D721Med (cell line): ENCODE measurements at regions not wholly inside any gene's neighbourhood (a gene's known extent, or its start where the extent isn't known, plus 50 kb on each side); places are given as distances from the start of the nearest gene placed in this dataset.
"Not testable (repeated sequence)": the region's sequence is repeated elsewhere in the genome, so short reads cannot be mapped to it uniquely, and the experiment has no call there.

ENCODE experiments used
- DNase-seq: peaks from one replicate; pipeline ENCODE4 v3.0.0; 2011; ENCODE audit warnings: low spot score; ENCODE audit not compliant: insufficient read length
- FAIRE-seq: peaks from 2 replicates; lab custom pipeline; 2011; peaks lifted over from hg19 to GRCh38; lab: Jason Lieb, UNC
- CTCF ChIP-seq: IDR thresholded peaks from 2 replicates; pipeline ENCODE4 v1.5.1; 2012; ENCODE audit warnings: mild to moderate bottlenecking, control low read depth; ENCODE audit not compliant: insufficient read depth; ENCODE audit errors: missing control alignments

- no peak for TF ChIP-seq CTCF
- FAIRE-seq (no peak), DNase-seq (no peak)
Measured at GRCh38 chr1:3992103-3992556, 92.1 kb upstream of the C1orf174 start.

GRCh38 chr1:3992746-3993145 is 92.7 kb upstream of the C1orf174 start:
- FAIRE-seq (no peak), DNase-seq (no peak)
- no peak for TF ChIP-seq CTCF

DNA sequence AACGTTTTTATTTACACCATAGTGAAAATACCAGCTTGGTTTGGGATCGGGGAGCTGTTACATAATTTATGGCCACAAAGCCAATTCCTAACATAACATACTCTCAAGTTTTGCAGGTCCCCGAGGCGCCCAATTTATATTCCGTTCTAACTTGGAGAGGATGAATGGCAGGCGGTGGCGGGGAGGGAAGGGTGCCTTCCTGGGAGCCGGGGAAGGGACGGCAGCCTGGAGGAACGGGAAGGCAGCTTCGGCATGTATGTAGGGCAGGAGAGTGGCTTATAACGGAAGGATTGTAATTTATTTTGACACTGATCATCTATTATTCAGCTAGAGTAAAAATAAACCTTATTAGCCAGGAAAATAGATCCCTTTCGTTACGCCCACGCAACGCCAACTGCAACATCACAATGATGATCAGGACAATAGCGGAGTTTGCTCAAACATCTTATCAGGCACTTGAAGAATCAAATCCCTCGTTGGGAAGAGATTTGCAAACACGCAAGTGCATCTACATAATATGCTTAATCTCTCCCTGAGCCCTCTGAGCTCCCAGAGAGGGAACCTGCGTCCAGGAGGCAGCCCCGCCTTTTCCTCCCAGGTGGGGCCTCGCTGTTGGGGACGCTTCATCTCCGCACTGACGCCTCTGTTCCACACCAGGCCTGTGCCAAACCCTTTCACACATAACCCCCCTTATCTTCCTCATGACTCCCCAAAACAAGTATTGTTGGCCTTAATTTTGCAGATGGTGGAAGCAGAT is 93.7 kb upstream of the C1orf174 start:
- DNase-seq (no peak), FAIRE-seq (no peak)
- TF ChIP-seq CTCF, result no peak

- no peak for FAIRE-seq
- no peak for TF ChIP-seq CTCF
- DNase-seq, result no peak
Measured at GRCh38 chr1:3995141-3995780, 95.2 kb upstream of the C1orf174 start.

- no peak for TF ChIP-seq CTCF
- DNase-seq (no peak), FAIRE-seq (no peak)
Measured at GRCh38 chr1:3996846-3997705, 97.0 kb upstream of the C1orf174 start.

GRCh38 chr1:3998086-3998485 is 98.0 kb upstream of the C1orf174 start:
- no peak for TF ChIP-seq CTCF
- FAIRE-seq (no peak), DNase-seq (no peak)

GRCh38 chr1:3999514-3999913 is 99.4 kb upstream of the C1orf174 start:
- DNase-seq, FAIRE-seq: not testable (repeated sequence)
